DOHH2 (cell line): ENCODE measurements at regions not wholly inside any gene's neighbourhood (a gene's known extent, or its start where the extent isn't known, plus 50 kb on each side); places are given as distances from the start of the nearest gene placed in this dataset.
"Not testable (repeated sequence)": the region's sequence is repeated elsewhere in the genome, so short reads cannot be mapped to it uniquely, and the experiment has no call there.

Experiments
- H3F3A ChIP-seq: fragments of 200-600 bp; sonication (generic), shearing (Covaris generic); 2 replicates; pipeline ENCODE4 v1.6.0; 2016; ENCODE audit warnings: antibody characterized with exemption, mild to moderate bottlenecking; ENCODE audit not compliant: control insufficient read depth, insufficient read depth
- H3K27ac ChIP-seq: fragments of 200-600 bp; sonication (generic); 2 replicates; pipeline ENCODE4 v1.5.1; 2014; ENCODE audit warnings: low read depth, mild to moderate bottlenecking, low read length, moderate library complexity
- H3K27me3 ChIP-seq: fragments of 200-600 bp; sonication (generic); 2 replicates; pipeline ENCODE4 v1.6.1; 2014; ENCODE audit warnings: mild to moderate bottlenecking, low read length, mixed read lengths; ENCODE audit not compliant: control insufficient read depth
- H3K36me3 ChIP-seq: fragments of 200-600 bp; sonication (generic); 2 replicates; pipeline ENCODE4 v1.6.1; 2014; ENCODE audit warnings: mild to moderate bottlenecking, low read length, moderate library complexity, mixed read lengths; ENCODE audit not compliant: control insufficient read depth
- H3K4me1 ChIP-seq: fragments of 200-600 bp; sonication (generic); 2 replicates; pipeline ENCODE4 v1.6.1; 2014; ENCODE audit warnings: mild to moderate bottlenecking, low read length, mixed read lengths; ENCODE audit not compliant: control insufficient read depth
- H3K4me2 ChIP-seq: fragments of 200-600 bp; sonication (generic); 2 replicates; pipeline ENCODE4 v1.6.0; 2014; ENCODE audit warnings: mild to moderate bottlenecking, low read length, moderate library complexity
- H3K4me3 ChIP-seq: fragments of 200-600 bp; sonication (generic); 2 replicates; pipeline ENCODE4 v1.5.1; 2014; ENCODE audit warnings: mild to moderate bottlenecking, low read length, mixed read lengths
- H3K79me2 ChIP-seq: fragments of 200-600 bp; sonication (generic); 2 replicates; pipeline ENCODE4 v1.6.1; 2014; ENCODE audit warnings: mild to moderate bottlenecking, low read length, mixed read lengths; ENCODE audit not compliant: control insufficient read depth
- H3K9me2 ChIP-seq: fragments of 200-600 bp; sonication (generic); replicated peaks from 2 replicates; pipeline ENCODE4 v1.6.1; 2014; ENCODE audit warnings: mild to moderate bottlenecking, low read length, mixed read lengths; ENCODE audit not compliant: control insufficient read depth
- H3K9me3 ChIP-seq: fragments of 200-600 bp; sonication (generic); 2 replicates; pipeline ENCODE4 v1.6.1; 2014; ENCODE audit warnings: antibody characterized with exemption, low read length, mixed read lengths; ENCODE audit not compliant: control insufficient read depth, insufficient read depth
- H4K20me1 ChIP-seq: fragments of 200-600 bp; sonication (generic); 2 replicates; pipeline ENCODE4 v1.6.0; 2014; ENCODE audit warnings: low read depth, mild to moderate bottlenecking, antibody characterized with exemption, low read length, moderate library complexity; ENCODE audit not compliant: control insufficient read depth, insufficient read depth
- EZH2phosphoT487 ChIP-seq: fragments of 200-600 bp; sonication (generic); IDR thresholded peaks from 2 replicates; pipeline ENCODE4 v1.6.1; 2017; ENCODE audit warnings: borderline replicate concordance, mild to moderate bottlenecking, antibody characterized with exemption, low read length, moderate library complexity, mixed read lengths
- TF ChIP-seq, protein P1 (sequence below): fragments of 200-600 bp; sonication (generic); IDR thresholded peaks from one replicate; pipeline ENCODE4 v1.5.1; 2014; ENCODE audit warnings: antibody characterized with exemption, mild to moderate bottlenecking, low read depth, low read length; ENCODE audit not compliant: poor library complexity, severe bottlenecking

DNA sequence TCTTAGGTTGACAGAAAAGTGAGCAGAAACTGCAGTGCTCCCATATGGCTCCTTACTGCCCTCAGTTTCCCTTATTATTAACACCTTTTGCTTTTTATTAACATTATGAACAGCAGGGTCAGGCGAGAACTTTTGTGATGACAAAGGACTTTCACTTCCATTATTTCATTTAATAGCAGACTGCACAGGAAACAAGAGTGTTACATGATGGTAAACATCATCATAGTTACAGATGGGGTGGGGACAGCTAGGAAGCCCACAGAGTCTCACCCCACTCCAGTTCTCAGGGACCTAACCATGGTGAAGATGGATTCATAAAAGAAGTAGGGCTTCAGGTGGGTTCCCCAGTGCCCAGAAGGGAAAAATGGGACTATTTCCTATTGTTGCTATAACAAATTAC is 110.1 kb upstream of the PELI2 start:
- Histone ChIP-seq H3K9me2 (no peaks in the 10 kb centered on the region), H3K27ac (no peak overlapping the region), H3K9me3 (no peaks in the 10 kb centered on the region), H3K36me3 (no peaks in the 10 kb centered on the region), H3K4me3 (no peak overlapping the region), H4K20me1 (no peaks in the 10 kb centered on the region), H3F3A (no peaks in the 10 kb centered on the region), H3K4me1 (peaks cover 6% of the 10 kb centered on the region), H3K4me2 (no peak overlapping the region), H3K27me3 (no peaks in the 10 kb centered on the region; the same call in 1 of the 2 replicates), H3K79me2 (no peaks in the 10 kb centered on the region)
- TF ChIP-seq, protein P1, sequence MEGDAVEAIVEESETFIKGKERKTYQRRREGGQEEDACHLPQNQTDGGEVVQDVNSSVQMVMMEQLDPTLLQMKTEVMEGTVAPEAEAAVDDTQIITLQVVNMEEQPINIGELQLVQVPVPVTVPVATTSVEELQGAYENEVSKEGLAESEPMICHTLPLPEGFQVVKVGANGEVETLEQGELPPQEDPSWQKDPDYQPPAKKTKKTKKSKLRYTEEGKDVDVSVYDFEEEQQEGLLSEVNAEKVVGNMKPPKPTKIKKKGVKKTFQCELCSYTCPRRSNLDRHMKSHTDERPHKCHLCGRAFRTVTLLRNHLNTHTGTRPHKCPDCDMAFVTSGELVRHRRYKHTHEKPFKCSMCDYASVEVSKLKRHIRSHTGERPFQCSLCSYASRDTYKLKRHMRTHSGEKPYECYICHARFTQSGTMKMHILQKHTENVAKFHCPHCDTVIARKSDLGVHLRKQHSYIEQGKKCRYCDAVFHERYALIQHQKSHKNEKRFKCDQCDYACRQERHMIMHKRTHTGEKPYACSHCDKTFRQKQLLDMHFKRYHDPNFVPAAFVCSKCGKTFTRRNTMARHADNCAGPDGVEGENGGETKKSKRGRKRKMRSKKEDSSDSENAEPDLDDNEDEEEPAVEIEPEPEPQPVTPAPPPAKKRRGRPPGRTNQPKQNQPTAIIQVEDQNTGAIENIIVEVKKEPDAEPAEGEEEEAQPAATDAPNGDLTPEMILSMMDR: no peak
- TF ChIP-seq EZH2phosphoT487: no peak

DNA sequence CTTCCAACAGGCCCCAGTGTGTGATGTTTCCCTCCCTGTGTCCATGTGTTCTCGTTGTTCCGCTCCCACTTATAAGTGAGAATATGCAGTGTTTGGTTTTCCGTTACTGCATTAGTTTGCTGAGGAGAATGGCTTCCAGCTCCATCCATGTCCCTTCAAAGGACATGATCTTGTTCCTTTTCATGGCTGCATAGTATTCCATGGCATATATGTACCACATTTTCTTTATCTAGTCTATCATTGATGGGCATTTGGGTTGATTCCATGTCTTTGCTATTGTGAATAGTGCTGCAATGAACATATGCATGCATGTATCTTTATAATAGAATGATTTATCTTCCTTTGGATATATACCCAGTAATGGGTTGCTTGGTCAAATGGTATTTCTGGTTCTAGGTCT is 109.5 kb upstream of the PELI2 start:
- H3F3A ChIP-seq, H3K9me2 ChIP-seq, H3K79me2 ChIP-seq, H4K20me1 ChIP-seq, H3K4me3 ChIP-seq, H3K36me3 ChIP-seq, H3K27me3 ChIP-seq, H3K9me3 ChIP-seq, H3K4me1 ChIP-seq, H3K27ac ChIP-seq, H3K4me2 ChIP-seq: not testable (repeated sequence)

DNA sequence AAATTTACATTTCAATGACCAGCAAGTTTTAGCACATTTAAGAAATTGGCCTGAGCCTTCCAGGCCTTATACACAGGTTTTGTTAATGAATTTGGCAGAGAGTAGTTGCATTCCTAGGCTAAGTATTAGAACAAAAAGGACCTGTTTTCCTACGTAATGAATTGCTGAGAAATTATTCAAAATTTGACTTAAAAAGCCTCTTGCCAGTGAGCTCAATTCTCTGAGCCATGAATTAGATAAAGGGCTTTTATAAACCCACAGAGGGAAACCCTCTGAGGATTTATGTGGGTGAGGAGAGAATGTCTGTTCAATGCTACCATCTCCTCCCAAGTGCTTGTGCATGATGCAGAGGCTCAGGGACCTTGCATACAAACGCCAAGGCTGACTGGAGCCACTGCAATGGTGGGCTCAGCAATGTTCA is 94.5 kb upstream of the PELI2 start:
- H3K4me2 ChIP-seq: no peak overlapping the region
- H3K4me3 ChIP-seq: no peak overlapping the region
- H3K4me1 ChIP-seq: no peaks in the 10 kb centered on the region
- no peak overlapping the region for H3K27ac ChIP-seq
- no peaks in the 10 kb centered on the region for H4K20me1 ChIP-seq
- H3K9me3 ChIP-seq: peaks cover 4% of the 10 kb centered on the region; the same call in 1 of the 2 replicates
- no peaks in the 10 kb centered on the region for H3K79me2 ChIP-seq
- no peaks in the 10 kb centered on the region for H3F3A ChIP-seq
- TF ChIP-seq, protein P1: no peak
- no peaks in the 10 kb centered on the region for H3K36me3 ChIP-seq
- no peaks in the 10 kb centered on the region for H3K27me3 ChIP-seq
- H3K9me2 ChIP-seq: no peaks in the 10 kb centered on the region

DNA sequence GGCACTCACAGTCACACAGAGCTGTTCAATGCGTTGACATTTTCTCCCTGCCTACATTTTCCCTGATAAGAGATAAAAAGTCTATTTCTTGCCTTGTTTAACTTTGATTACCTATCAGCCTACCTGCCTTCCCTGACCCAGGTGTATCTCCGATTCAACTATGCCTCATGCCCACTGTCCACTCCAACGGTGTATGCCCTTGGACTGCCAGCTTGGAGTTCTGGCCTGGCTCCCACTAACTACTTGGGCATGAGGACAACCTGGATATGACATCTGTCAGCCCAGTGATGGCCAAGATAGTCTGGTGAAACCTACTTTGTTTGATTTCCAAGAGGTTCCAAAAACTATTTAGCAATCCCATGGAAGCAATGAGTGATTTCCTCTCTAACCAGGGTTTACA is 93.0 kb upstream of the PELI2 start:
- Histone ChIP-seq H3K27ac (no peak overlapping the region), H3K9me2 (no peaks in the 10 kb centered on the region), H4K20me1 (no peaks in the 10 kb centered on the region), H3K4me3 (no peak overlapping the region), H3K4me1 (no peaks in the 10 kb centered on the region), H3K4me2 (no peak overlapping the region), H3K79me2 (no peaks in the 10 kb centered on the region), H3K36me3 (no peaks in the 10 kb centered on the region), H3K9me3 (peaks cover 2% of the 10 kb centered on the region; the same call in 1 of the 2 replicates), H3K27me3 (peaks cover 3% of the 10 kb centered on the region; the same call in 1 of the 2 replicates), H3F3A (no peaks in the 10 kb centered on the region)
- no peak for TF ChIP-seq EZH2phosphoT487
- TF ChIP-seq, protein P1: no peak
